ENCODE measurements at regions not wholly inside any gene's neighbourhood (a gene's known extent, or its start where the extent isn't known, plus 50 kb on each side); places are given as distances from the start of the nearest gene placed in this dataset.

DNA sequence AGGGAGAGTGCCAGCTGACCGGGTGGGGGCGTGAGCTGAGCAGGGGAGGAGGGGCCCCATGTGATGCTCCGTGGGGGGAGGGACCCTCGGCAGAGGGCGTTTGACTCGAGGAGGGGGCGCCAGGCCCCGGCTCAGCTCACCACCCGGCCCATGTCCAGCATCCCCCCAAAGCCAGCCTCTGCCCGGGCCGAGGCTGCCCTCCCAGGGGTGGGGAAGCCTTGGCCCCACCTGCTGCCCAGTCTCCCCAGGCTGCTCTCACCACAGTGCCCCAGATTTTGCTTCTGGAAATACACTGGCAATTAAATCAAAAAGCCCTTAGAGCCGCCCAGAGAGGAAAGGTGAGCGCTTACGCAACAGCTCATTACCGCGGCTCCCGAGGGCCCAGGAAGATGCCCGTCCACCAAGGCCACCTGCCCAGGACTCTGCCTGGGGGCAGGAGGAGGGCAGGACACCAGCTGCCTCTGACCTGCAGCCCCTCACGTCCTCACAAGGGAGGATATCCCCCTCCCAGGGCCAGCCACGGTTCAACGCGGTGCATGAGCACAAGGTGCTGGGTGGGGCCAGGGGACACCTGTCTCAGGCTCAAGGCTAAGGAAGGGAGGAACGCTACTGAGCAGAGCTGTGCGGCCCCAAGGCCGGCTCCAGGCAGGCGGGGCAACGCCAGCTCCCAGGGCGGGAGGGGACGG, 70.0 kb upstream of the INPP5A start:
- Mint-ChIP-seq H3K9me3 (no peaks in the 10 kb centered on the region), H3K4me1 (no peaks in the 10 kb centered on the region), H3K27me3 (ENCODE audit: low read depth in 3 of 3) (no peaks in the 10 kb centered on the region), H3K27ac (no peak overlapping the region), H3K4me3 (no peak overlapping the region), H3K36me3 (no peaks in the 10 kb centered on the region)
- DNase-seq, result no peak

DNA sequence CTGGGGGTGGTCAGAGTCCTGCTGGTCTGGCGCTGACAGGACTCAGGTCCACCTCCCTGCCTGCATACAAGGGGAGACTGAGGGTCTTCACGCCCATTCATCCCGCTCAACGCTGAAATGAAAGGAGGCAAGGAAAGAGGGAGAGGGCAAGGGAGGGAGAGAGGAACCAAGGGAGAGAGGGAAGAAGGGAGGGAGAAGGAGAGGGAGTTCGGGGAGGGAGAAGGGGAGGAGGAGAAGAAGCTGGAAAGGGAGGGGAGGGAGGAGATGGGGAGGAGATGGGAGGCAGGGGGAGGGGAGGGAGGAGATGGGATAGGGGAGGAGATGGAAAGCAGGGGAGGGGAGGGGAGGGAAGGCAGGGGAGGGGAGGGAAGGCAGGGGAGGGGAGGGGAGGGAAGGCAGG, 69.4 kb upstream of the INPP5A start:
- no peak for DNase-seq
- Mint-ChIP-seq H3K4me1 (no peaks in the 10 kb centered on the region), H3K27ac (no peak overlapping the region), H3K27me3 (ENCODE audit: low read depth in 3 of 3) (peaks cover 0 to 2% (median 0%) of the 10 kb centered on the region in 3 donors), H3K9me3 (no peaks in the 10 kb centered on the region), H3K36me3 (no peaks in the 10 kb centered on the region), H3K4me3 (no peak overlapping the region)

DNA sequence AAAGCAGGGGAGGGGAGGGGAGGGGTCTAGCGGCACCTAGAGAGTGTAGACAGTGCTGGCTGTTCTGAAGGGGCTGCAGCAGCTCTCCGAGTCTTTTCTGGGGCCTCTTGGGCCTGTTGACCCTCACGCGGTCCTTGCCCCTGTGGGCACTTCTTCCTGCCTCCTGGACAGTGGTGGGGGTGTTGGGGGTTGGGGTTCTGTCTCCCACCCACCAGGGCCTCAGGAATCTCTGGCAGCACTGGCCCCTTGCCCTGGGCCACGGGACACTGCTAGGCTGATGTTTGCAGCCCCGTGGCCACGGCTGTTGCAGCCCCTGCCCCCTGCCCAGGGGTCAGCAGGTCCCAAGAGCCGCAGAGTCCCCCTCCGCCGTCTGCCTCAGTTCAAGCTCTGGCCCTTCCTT, 68.9 kb upstream of the INPP5A start:
- Mint-ChIP-seq H3K4me1 (no peaks in the 10 kb centered on the region), H3K27me3 (ENCODE audit: low read depth in 3 of 3) (peaks cover 0 to 2% (median 0%) of the 10 kb centered on the region in 3 donors), H3K27ac (no peak overlapping the region), H3K9me3 (no peaks in the 10 kb centered on the region), H3K36me3 (no peaks in the 10 kb centered on the region), H3K4me3 (no peak overlapping the region)
- DNase-seq, result no peak

DNA sequence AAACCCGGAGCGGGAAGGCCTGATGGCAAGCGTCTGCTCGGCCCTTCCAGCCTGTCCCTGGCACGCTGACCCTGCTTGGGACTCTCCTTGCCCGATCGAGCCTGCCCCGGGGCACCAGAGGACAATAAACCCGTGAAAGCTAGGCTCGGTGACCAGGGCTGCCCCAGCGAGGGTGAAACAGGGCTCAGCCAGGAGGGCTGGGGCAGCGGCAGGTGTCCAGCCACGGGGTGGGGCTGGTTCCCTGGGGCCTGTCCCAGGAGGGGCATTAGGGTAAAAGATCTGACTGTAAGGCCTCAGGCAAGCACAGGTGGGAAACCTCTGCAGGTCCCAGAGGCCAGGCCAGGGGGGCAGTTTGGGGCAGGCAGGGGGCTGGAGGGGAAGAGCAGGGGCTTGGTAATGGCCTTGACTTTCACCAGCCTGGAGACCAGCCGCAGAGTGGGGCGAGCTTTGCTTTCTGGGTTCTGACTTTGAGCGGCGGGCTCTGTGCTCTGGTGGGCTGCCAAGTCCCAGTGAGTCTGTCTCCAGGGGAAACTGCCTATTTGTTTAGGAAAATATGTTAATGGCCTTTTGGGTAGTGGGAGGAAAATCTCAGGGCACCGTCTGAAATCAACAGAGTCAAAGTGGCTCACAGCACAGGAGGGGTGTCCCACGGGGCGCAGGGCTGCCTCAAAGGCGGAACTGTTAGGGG, 68.2 kb upstream of the INPP5A start:
- Mint-ChIP-seq H3K9me3 (no peaks in the 10 kb centered on the region), H3K27ac (no peak overlapping the region), H3K36me3 (no peaks in the 10 kb centered on the region), H3K27me3 (ENCODE audit: low read depth in 3 of 3) (peaks cover 0 to 2% (median 2%) of the 10 kb centered on the region in 3 donors), H3K4me1 (no peaks in the 10 kb centered on the region), H3K4me3 (no peak overlapping the region)
- no peak for DNase-seq

DNA sequence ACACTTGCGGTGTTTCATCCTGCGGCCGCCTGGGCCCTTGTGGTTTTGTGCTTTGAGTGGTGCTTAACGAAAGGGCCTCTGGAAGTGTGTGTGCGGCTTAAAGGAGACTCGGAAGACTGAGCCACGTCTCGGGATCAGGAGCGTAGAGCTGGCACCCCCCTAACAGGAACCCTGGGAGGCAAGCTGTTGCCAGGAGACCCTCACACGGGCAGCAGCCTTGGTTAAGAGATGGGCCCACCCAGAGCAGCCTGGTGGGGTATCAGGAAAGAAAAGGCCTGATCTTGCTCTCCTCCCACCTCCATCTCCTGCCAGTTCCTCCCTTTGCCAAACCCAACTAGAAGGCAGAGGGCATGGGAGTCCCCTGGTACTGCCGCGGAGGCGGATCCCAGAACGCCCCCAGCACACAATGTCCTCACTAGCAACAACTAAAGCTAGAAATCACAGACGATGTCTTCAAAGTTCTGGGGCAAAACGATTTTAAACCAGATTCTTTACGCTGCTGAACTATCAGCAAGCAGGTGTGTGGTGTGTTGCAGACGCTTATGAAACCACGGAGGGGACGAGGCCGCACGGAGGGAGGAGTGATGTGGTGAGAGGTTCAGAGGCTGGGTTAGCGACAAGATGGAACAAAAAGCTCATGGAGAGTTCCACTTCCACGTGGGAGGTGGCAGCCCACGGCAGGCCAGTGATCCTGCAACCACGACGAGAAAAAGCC, 67.0 kb upstream of the INPP5A start:
- no peak overlapping the region for H3K4me3 Mint-ChIP-seq
- no peak for DNase-seq
- no peak overlapping the region for H3K27ac Mint-ChIP-seq

DNA sequence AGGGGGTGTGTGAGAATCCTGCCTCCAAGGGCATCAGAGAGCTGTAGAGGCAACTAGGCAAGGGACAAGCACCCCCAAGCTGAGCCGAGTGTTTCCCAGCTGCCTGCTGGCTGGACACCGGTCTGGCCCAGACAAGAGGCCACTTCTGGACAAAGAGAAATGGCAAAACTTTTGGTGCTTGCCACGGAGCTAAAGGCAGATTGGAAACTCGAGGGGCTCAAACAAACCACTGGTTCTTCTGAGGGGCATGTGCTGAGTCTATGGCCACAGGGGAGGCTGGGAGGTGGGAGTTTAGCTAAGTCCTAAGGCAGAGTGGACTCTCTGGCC, 66.5 kb upstream of the INPP5A start:
- H3K9me3 Mint-ChIP-seq, result no peaks in the 10 kb centered on the region
- no peak overlapping the region for H3K4me3 Mint-ChIP-seq
- H3K27me3 Mint-ChIP-seq (ENCODE audit: low read depth in 3 of 3), result peaks cover 0 to 2% (median 2%) of the 10 kb centered on the region in 3 donors
- no peak overlapping the region for H3K27ac Mint-ChIP-seq
- no peaks in the 10 kb centered on the region for H3K4me1 Mint-ChIP-seq
- no peak for DNase-seq
- no peaks in the 10 kb centered on the region for H3K36me3 Mint-ChIP-seq

More for the DNA sequence above, 67.0 kb upstream of the INPP5A start:
- Mint-ChIP-seq H3K4me1 (no peaks in the 10 kb centered on the region), H3K27me3 (ENCODE audit: low read depth in 3 of 3) (peaks cover 0 to 2% (median 2%) of the 10 kb centered on the region in 3 donors), H3K36me3 (no peaks in the 10 kb centered on the region), H3K9me3 (no peaks in the 10 kb centered on the region)

DNA sequence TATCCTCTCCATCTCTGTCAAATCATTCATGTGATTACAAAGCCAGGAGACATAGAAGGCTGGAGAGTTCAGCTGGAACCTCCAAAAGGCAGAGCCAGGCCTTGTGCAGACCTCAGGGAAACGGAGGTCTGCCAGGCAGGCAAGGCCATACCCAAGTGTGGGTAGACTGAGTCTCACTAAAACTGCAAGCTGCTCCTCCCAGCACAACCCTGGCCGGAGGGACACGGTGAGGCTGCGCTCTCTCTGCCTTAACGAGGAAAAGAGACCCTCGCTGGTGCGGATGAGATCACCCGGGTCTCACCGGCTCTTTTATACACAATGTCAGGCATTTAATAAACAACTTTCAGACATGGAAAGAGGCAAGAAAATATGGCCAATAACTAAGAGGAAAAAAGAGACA, 66.1 kb upstream of the INPP5A start:
- H3K4me1 Mint-ChIP-seq, result no peaks in the 10 kb centered on the region
- no peaks in the 10 kb centered on the region for H3K9me3 Mint-ChIP-seq
- no peak overlapping the region for H3K4me3 Mint-ChIP-seq
- DNase-seq, result no peak
- peaks cover 0 to 2% (median 2%) of the 10 kb centered on the region in 3 donors for H3K27me3 Mint-ChIP-seq (ENCODE audit: low read depth in 3 of 3)
- H3K36me3 Mint-ChIP-seq, result no peaks in the 10 kb centered on the region
- H3K27ac Mint-ChIP-seq, result no peak overlapping the region

DNA sequence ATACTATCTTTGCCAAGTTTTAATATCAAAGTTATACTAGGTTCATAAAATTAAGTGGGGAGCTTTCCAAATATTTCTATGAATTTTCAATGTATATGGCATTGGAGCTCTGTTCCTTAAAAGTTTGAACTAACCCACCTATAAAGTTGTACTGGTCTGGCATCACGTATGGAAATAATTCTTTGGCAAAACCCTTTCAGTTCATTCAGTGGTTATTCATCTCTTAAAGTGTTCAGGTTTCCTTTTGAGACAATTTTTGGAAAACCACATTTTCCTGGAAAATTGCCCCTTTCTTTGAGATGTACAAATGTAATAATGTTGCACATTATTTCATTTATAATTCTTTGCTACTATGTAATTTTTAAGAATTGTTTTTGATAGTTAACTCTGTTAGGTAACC, 62.5 kb upstream of the INPP5A start:
- H3K9me3 Mint-ChIP-seq, result no peaks in the 10 kb centered on the region

DNA sequence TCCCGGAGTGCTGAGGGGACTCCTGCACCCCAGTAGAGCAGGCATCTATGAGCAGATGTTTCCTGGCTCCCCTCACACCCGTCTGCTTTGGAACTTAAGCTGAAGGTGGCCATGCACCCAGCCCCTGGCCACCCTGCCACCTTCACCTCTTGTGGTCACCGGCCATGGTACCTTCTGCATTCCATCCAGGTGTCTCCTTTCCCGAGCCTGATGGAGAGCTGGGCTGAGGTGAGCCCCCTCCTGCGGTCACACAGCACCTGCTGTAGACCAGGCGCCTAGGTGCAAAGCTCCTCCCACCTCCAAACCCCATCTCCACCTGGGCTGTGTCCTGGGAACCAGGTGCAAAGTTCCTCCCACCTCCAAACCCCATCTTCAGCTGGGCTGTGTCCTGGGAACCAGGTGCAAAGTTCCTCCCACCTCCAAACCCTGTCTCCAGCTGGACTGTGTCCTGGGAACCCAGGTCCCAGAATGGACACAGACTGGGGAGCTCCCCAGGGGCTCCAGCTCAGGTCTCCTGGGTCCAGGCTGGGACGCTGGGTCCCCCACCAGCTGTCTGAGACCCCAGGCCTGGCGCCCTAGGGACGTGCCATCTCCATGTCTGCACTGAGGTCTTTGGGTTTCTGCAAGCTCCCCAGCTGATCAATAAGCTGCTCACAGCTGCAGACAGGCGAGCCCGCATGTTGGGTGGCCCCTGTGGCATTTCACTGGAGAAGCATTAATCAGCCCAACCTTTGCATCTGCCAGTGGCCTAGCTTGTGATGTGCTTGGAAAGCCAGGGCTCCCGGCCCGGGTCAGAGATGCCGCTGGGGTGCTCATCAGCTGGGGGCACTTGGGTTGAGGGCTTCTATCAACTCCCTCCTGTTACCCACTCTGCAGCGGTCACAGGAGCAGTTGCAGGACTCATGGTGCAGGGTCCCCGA, 61.2 kb upstream of the INPP5A start:
- H3K27ac Mint-ChIP-seq, result no peak overlapping the region
- peaks cover 0 to 4% (median 3%) of the 10 kb centered on the region in 3 donors for H3K27me3 Mint-ChIP-seq (ENCODE audit: low read depth in 3 of 3)
- H3K4me1 Mint-ChIP-seq, result no peaks in the 10 kb centered on the region
- DNase-seq, result no peak
- no peaks in the 10 kb centered on the region for H3K36me3 Mint-ChIP-seq
- H3K9me3 Mint-ChIP-seq, result no peaks in the 10 kb centered on the region
- H3K4me3 Mint-ChIP-seq, result no peak overlapping the region

More for the DNA sequence above, 62.5 kb upstream of the INPP5A start:
- H3K27me3 Mint-ChIP-seq (ENCODE audit: low read depth in 3 of 3), result peaks cover 0 to 4% (median 2%) of the 10 kb centered on the region in 3 donors
- H3K4me3 Mint-ChIP-seq, result no peak overlapping the region
- DNase-seq, result no peak
- H3K4me1 Mint-ChIP-seq, result no peaks in the 10 kb centered on the region
- no peaks in the 10 kb centered on the region for H3K36me3 Mint-ChIP-seq
- no peak overlapping the region for H3K27ac Mint-ChIP-seq

DNA sequence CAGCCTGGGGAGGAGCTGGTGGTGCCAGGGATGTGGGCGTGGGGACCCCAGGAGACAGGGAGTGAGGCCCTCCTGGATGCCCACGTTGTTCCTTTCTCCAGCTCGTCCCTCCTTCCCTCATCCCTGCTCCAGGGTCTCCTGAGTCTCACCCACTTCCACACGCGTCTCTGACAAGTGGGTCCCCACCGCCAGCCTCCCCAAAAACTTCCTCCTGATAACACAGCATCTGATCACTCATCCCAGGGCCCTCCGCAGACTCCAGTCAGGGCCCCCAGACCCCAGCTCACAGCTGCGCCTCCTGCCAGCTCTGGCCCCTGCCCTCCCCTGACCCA, 60.6 kb upstream of the INPP5A start:
- H3K27ac Mint-ChIP-seq, result no peak overlapping the region
- no peak for DNase-seq
- H3K4me3 Mint-ChIP-seq, result no peak overlapping the region
- no peaks in the 10 kb centered on the region for H3K9me3 Mint-ChIP-seq
- H3K4me1 Mint-ChIP-seq, result no peaks in the 10 kb centered on the region
- peaks cover 0 to 4% (median 3%) of the 10 kb centered on the region in 3 donors for H3K27me3 Mint-ChIP-seq (ENCODE audit: low read depth in 3 of 3)
- H3K36me3 Mint-ChIP-seq, result no peaks in the 10 kb centered on the region

DNA sequence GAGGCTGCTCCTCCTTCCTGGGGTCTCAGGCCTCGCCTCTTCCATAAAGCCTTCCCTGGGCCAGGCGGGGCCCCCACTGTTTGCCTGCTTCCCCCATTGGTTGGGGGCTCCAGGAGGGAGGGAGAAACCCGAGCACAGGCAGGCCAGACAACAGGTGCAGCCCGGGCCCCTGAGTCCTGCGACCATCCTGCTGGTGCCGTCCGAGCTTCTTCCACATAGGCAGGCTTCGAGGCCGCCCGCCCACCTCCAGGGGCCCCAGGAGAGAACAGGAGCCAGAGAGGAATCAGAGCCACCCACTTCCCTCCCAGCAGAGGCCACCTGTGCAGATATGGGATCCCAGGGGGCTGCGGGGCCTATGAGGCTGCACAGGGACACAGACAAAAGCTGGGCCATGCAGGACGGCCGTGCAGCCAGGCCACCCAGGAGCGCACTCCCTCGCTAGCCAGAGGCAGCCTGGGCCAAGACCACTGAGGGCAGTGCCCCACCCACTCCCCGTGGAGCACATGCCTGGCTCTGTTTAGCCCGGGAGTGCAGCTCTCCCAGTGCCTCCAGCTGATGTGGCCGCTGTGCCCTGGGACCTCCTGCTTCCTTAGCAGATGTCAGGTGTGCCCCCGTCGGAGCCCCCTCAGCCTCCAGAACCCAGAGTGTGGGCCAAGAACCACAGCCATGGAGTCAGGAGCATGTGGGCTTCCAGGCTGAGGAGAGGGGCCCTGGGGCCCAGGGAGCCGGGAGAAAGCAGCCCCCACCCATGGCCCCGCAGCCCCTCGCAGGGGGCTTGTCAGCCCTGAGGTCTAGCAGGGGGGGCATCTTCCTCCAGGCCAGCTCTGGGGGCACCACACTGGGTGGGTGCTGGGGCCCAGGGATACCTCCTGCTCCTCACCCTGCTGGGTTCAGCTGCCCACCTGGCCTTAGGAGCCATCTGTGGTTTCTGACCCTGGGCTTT, 59.9 kb upstream of the INPP5A start:
- Mint-ChIP-seq H3K27ac (no peak overlapping the region), H3K9me3 (no peaks in the 10 kb centered on the region), H3K4me1 (no peaks in the 10 kb centered on the region), H3K4me3 (no peak overlapping the region), H3K27me3 (ENCODE audit: low read depth in 3 of 3) (peaks cover 0 to 7% (median 3%) of the 10 kb centered on the region in 3 donors), H3K36me3 (no peaks in the 10 kb centered on the region)
- DNase-seq, result no peak

DNA sequence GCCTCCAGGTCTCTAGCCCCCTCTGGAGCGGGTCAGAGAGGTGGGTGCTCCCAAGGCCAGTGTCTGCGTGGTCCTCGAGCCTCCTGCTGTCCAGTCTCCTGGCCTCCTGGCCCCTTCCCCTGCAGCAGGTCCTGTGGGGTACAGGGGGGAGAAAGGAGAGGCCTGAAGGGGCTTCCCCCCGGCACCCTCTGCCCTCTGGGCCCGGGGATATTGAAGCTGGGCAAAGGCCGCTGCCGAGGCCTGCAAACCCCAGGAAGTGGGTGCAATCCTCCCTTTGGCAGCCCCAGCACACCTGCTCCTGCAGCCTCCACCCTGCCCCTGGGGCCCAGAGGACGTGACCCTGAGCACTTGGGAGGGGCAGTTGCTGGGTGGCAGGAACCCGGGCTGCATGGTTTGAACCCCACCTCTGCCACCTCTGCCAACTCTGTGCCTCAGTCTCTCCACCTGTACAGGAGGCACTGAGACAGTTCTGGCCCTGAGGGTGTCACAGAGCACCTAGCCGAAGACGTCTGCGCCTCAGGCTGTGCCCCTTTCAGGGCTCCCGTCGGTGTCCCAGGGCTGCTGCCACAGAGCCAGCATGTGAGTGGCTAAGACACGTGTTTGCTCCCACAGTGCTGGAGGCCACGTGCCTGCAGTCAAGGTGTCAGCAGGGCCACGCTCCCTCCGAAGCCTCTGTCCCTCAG, 59.1 kb upstream of the INPP5A start:
- no peak overlapping the region for H3K27ac Mint-ChIP-seq
- DNase-seq, result no peak

More for the DNA sequence above, 59.1 kb upstream of the INPP5A start:
- Mint-ChIP-seq H3K4me3 (no peak overlapping the region), H3K4me1 (no peaks in the 10 kb centered on the region), H3K9me3 (no peaks in the 10 kb centered on the region), H3K27me3 (ENCODE audit: low read depth in 3 of 3) (peaks cover 0 to 5% (median 3%) of the 10 kb centered on the region in 3 donors), H3K36me3 (no peaks in the 10 kb centered on the region)

Measured in immature natural killer cell (primary cell).